A673 (cell line): ENCODE measurements at regions not wholly inside any gene's neighbourhood (a gene's known extent, or its start where the extent isn't known, plus 50 kb on each side); places are given as distances from the start of the nearest gene placed in this dataset.

Source experiments
- EZH2 ChIP-seq: fragments of 200-600 bp; sonication (generic); IDR thresholded peaks from 2 replicates; pipeline ENCODE4 v1.6.1; 2017; ENCODE audit warnings: borderline replicate concordance, low read depth, mild to moderate bottlenecking, mixed read lengths, antibody characterized with exemption, low read length; ENCODE audit not compliant: poor library complexity, severe bottlenecking
- TF ChIP-seq, protein P1 (sequence below): fragments of 300-800, 200-600 bp; sonication (generic); conservative IDR thresholded peaks from 2 replicates; pipeline ENCODE4 v1.5.1; 2017; ENCODE audit warnings: low read depth, mild to moderate bottlenecking, antibody characterized with exemption, low read length, moderate library complexity, mixed read lengths

DNA sequence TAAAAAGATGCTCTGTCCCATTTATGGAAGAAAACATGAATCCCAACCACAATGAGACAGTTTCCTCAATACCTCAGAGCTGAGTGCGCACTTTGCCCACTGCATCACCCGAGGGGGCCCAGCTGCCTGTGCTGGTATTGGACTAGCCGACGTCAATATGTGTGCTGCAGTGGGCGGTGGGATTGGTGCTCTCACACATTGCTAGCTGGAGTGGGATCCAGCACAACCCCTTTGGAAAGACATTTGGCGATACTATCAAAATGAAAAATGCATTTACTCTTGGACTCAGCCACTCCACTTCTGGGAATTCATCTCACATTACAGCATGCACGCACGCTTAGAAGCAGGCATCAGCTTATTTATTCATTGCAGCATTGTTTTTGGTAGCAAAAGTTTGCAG is 289.2 kb upstream of the FOXF1 start:
- TF ChIP-seq EZH2 = no peak
- TF ChIP-seq, protein P1, sequence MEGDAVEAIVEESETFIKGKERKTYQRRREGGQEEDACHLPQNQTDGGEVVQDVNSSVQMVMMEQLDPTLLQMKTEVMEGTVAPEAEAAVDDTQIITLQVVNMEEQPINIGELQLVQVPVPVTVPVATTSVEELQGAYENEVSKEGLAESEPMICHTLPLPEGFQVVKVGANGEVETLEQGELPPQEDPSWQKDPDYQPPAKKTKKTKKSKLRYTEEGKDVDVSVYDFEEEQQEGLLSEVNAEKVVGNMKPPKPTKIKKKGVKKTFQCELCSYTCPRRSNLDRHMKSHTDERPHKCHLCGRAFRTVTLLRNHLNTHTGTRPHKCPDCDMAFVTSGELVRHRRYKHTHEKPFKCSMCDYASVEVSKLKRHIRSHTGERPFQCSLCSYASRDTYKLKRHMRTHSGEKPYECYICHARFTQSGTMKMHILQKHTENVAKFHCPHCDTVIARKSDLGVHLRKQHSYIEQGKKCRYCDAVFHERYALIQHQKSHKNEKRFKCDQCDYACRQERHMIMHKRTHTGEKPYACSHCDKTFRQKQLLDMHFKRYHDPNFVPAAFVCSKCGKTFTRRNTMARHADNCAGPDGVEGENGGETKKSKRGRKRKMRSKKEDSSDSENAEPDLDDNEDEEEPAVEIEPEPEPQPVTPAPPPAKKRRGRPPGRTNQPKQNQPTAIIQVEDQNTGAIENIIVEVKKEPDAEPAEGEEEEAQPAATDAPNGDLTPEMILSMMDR = no peak
